ENCODE measurements at regions not wholly inside any gene's neighbourhood (a gene's known extent, or its start where the extent isn't known, plus 50 kb on each side); places are given as distances from the start of the nearest gene placed in this dataset.

- H3K4me3 ChIP-seq (ENCODE audit: low read depth in 1 of 3, low read length in 3 of 3) = no peak overlapping the region
- H3K36me3 ChIP-seq (ENCODE audit: control insufficient read depth in 3 of 3, insufficient read depth in 2 of 3, low read depth in 1 of 3, low read length in 3 of 3) = no peaks in the 10 kb centered on the region
- no peak for FAIRE-seq
- H3K27me3 ChIP-seq (ENCODE audit: control insufficient read depth in 3 of 3, insufficient read depth in 3 of 3, low read length in 3 of 3) = no peaks in the 10 kb centered on the region
- no peak for DNase-seq
- H3K9me3 ChIP-seq (ENCODE audit: control insufficient read depth in 2 of 2, insufficient read depth in 1 of 2, low read depth in 1 of 2, low read length in 1 of 2) = no peaks in the 10 kb centered on the region
- no peak overlapping the region for H3K27ac ChIP-seq (ENCODE audit: low read depth in 1 of 3, low read length in 2 of 3)
- WGBS, 3 donors = 75 to 85% (median 80%) methylated on average over 3 of the region's 3 CpGs
- no peaks in the 10 kb centered on the region for H3K4me1 ChIP-seq (ENCODE audit: control insufficient read depth in 3 of 3, insufficient read depth in 2 of 3, low read depth in 1 of 3, low read length in 2 of 3)
Measured at GRCh38 chr1:106681939-106682522, 374.4 kb upstream of the PRMT6 start.

GRCh38 chr1:106688446-106688845 is 368.0 kb upstream of the PRMT6 start:
- no peak for FAIRE-seq

GRCh38 chr1:106698660-106699059 is 357.8 kb upstream of the PRMT6 start:
- FAIRE-seq (no peak), DNase-seq (no peak)
- H3K4me3 ChIP-seq (ENCODE audit: low read depth in 1 of 3, low read length in 3 of 3) = no peak overlapping the region
- H3K36me3 ChIP-seq (ENCODE audit: control insufficient read depth in 3 of 3, insufficient read depth in 2 of 3, low read depth in 1 of 3, low read length in 3 of 3) = no peaks in the 10 kb centered on the region
- H3K27me3 ChIP-seq (ENCODE audit: control insufficient read depth in 3 of 3, insufficient read depth in 3 of 3, low read length in 3 of 3) = no peaks in the 10 kb centered on the region
- H3K27ac ChIP-seq (ENCODE audit: low read depth in 1 of 3, low read length in 2 of 3) = no peak overlapping the region
- H3K4me1 ChIP-seq (ENCODE audit: control insufficient read depth in 3 of 3, insufficient read depth in 2 of 3, low read depth in 1 of 3, low read length in 2 of 3) = no peaks in the 10 kb centered on the region
- H3K9me3 ChIP-seq (ENCODE audit: control insufficient read depth in 2 of 2, insufficient read depth in 1 of 2, low read depth in 1 of 2, low read length in 1 of 2) = no peaks in the 10 kb centered on the region

More at GRCh38 chr1:106688446-106688845, 368.0 kb upstream of the PRMT6 start:
- DNase-seq = no peak
- Histone ChIP-seq H3K27me3 (ENCODE audit: control insufficient read depth in 3 of 3, insufficient read depth in 3 of 3, low read length in 3 of 3) (no peaks in the 10 kb centered on the region), H3K36me3 (ENCODE audit: control insufficient read depth in 3 of 3, insufficient read depth in 2 of 3, low read depth in 1 of 3, low read length in 3 of 3) (no peaks in the 10 kb centered on the region), H3K9me3 (ENCODE audit: control insufficient read depth in 2 of 2, insufficient read depth in 1 of 2, low read depth in 1 of 2, low read length in 1 of 2) (no peaks in the 10 kb centered on the region), H3K4me1 (ENCODE audit: control insufficient read depth in 3 of 3, insufficient read depth in 2 of 3, low read depth in 1 of 3, low read length in 2 of 3) (no peaks in the 10 kb centered on the region), H3K4me3 (ENCODE audit: low read depth in 1 of 3, low read length in 3 of 3) (no peak overlapping the region), H3K27ac (ENCODE audit: low read depth in 1 of 3, low read length in 2 of 3) (no peak overlapping the region)
- 23 to 46% (median 24%) methylated on average over 3 of the region's 3 CpGs for WGBS, 3 donors

- no peak for FAIRE-seq
- Histone ChIP-seq H3K9me3 (ENCODE audit: control insufficient read depth in 2 of 2, insufficient read depth in 1 of 2, low read depth in 1 of 2, low read length in 1 of 2) (no peaks in the 10 kb centered on the region), H3K4me3 (ENCODE audit: low read depth in 1 of 3, low read length in 3 of 3) (no peak overlapping the region), H3K27ac (ENCODE audit: low read depth in 1 of 3, low read length in 2 of 3) (no peak overlapping the region), H3K27me3 (ENCODE audit: control insufficient read depth in 3 of 3, insufficient read depth in 3 of 3, low read length in 3 of 3) (no peaks in the 10 kb centered on the region), H3K4me1 (ENCODE audit: control insufficient read depth in 3 of 3, insufficient read depth in 2 of 3, low read depth in 1 of 3, low read length in 2 of 3) (no peaks in the 10 kb centered on the region), H3K36me3 (ENCODE audit: control insufficient read depth in 3 of 3, insufficient read depth in 2 of 3, low read depth in 1 of 3, low read length in 3 of 3) (no peaks in the 10 kb centered on the region)
- DNase-seq = no peak
Measured at GRCh38 chr1:106699433-106699832, 357.0 kb upstream of the PRMT6 start.

GRCh38 chr1:106700211-106700610 is 356.3 kb upstream of the PRMT6 start:
- Histone ChIP-seq H3K27me3 (ENCODE audit: control insufficient read depth in 3 of 3, insufficient read depth in 3 of 3, low read length in 3 of 3) (no peaks in the 10 kb centered on the region), H3K4me1 (ENCODE audit: control insufficient read depth in 3 of 3, insufficient read depth in 2 of 3, low read depth in 1 of 3, low read length in 2 of 3) (no peaks in the 10 kb centered on the region), H3K27ac (ENCODE audit: low read depth in 1 of 3, low read length in 2 of 3) (no peak overlapping the region), H3K36me3 (ENCODE audit: control insufficient read depth in 3 of 3, insufficient read depth in 2 of 3, low read depth in 1 of 3, low read length in 3 of 3) (no peaks in the 10 kb centered on the region), H3K4me3 (ENCODE audit: low read depth in 1 of 3, low read length in 3 of 3) (no peak overlapping the region), H3K9me3 (ENCODE audit: control insufficient read depth in 2 of 2, insufficient read depth in 1 of 2, low read depth in 1 of 2, low read length in 1 of 2) (no peaks in the 10 kb centered on the region)
- no peak for FAIRE-seq
- DNase-seq = no peak

GRCh38 chr1:106705971-106706370 is 350.5 kb upstream of the PRMT6 start:
- no peak for FAIRE-seq
- Histone ChIP-seq H3K27ac (ENCODE audit: low read depth in 1 of 3, low read length in 2 of 3) (no peak overlapping the region), H3K27me3 (ENCODE audit: control insufficient read depth in 3 of 3, insufficient read depth in 3 of 3, low read length in 3 of 3) (no peaks in the 10 kb centered on the region), H3K4me3 (ENCODE audit: low read depth in 1 of 3, low read length in 3 of 3) (no peak overlapping the region), H3K9me3 (ENCODE audit: control insufficient read depth in 2 of 2, insufficient read depth in 1 of 2, low read depth in 1 of 2, low read length in 1 of 2) (no peaks in the 10 kb centered on the region), H3K36me3 (ENCODE audit: control insufficient read depth in 3 of 3, insufficient read depth in 2 of 3, low read depth in 1 of 3, low read length in 3 of 3) (no peaks in the 10 kb centered on the region), H3K4me1 (ENCODE audit: control insufficient read depth in 3 of 3, insufficient read depth in 2 of 3, low read depth in 1 of 3, low read length in 2 of 3) (no peaks in the 10 kb centered on the region)
- DNase-seq = no peak

GRCh38 chr1:106717591-106717990 is 338.9 kb upstream of the PRMT6 start:
- no peak for FAIRE-seq
- Histone ChIP-seq H3K9me3 (ENCODE audit: control insufficient read depth in 2 of 2, insufficient read depth in 1 of 2, low read depth in 1 of 2, low read length in 1 of 2) (no peaks in the 10 kb centered on the region), H3K27ac (ENCODE audit: low read depth in 1 of 3, low read length in 2 of 3) (no peak overlapping the region), H3K27me3 (ENCODE audit: control insufficient read depth in 3 of 3, insufficient read depth in 3 of 3, low read length in 3 of 3) (no peaks in the 10 kb centered on the region), H3K4me1 (ENCODE audit: control insufficient read depth in 3 of 3, insufficient read depth in 2 of 3, low read depth in 1 of 3, low read length in 2 of 3) (no peaks in the 10 kb centered on the region), H3K36me3 (ENCODE audit: control insufficient read depth in 3 of 3, insufficient read depth in 2 of 3, low read depth in 1 of 3, low read length in 3 of 3) (no peaks in the 10 kb centered on the region), H3K4me3 (ENCODE audit: low read depth in 1 of 3, low read length in 3 of 3) (no peak overlapping the region)
- DNase-seq = no peak
- WGBS, 3 donors = 74 to 86% (median 86%) methylated on average over 7 of the region's 7 CpGs

GRCh38 chr1:106721790-106722189 is 334.7 kb upstream of the PRMT6 start:
- Histone ChIP-seq H3K4me3 (ENCODE audit: low read depth in 1 of 3, low read length in 3 of 3) (no peak overlapping the region), H3K4me1 (ENCODE audit: control insufficient read depth in 3 of 3, insufficient read depth in 2 of 3, low read depth in 1 of 3, low read length in 2 of 3) (no peaks in the 10 kb centered on the region), H3K36me3 (ENCODE audit: control insufficient read depth in 3 of 3, insufficient read depth in 2 of 3, low read depth in 1 of 3, low read length in 3 of 3) (no peaks in the 10 kb centered on the region), H3K27ac (ENCODE audit: low read depth in 1 of 3, low read length in 2 of 3) (no peak overlapping the region), H3K9me3 (ENCODE audit: control insufficient read depth in 2 of 2, insufficient read depth in 1 of 2, low read depth in 1 of 2, low read length in 1 of 2) (no peaks in the 10 kb centered on the region), H3K27me3 (ENCODE audit: control insufficient read depth in 3 of 3, insufficient read depth in 3 of 3, low read length in 3 of 3) (no peaks in the 10 kb centered on the region)
- FAIRE-seq = no peak
- no peak for DNase-seq

GRCh38 chr1:106722466-106722865 is 334.0 kb upstream of the PRMT6 start:
- no peak for FAIRE-seq
- H3K4me3 ChIP-seq (ENCODE audit: low read depth in 1 of 3, low read length in 3 of 3) = no peak overlapping the region
- H3K27ac ChIP-seq (ENCODE audit: low read depth in 1 of 3, low read length in 2 of 3) = no peak overlapping the region
- no peaks in the 10 kb centered on the region for H3K36me3 ChIP-seq (ENCODE audit: control insufficient read depth in 3 of 3, insufficient read depth in 2 of 3, low read depth in 1 of 3, low read length in 3 of 3)
- no peaks in the 10 kb centered on the region for H3K27me3 ChIP-seq (ENCODE audit: control insufficient read depth in 3 of 3, insufficient read depth in 3 of 3, low read length in 3 of 3)
- H3K9me3 ChIP-seq (ENCODE audit: control insufficient read depth in 2 of 2, insufficient read depth in 1 of 2, low read depth in 1 of 2, low read length in 1 of 2) = no peaks in the 10 kb centered on the region
- WGBS, 3 donors = 0 to 26% (median 10%) methylated on average over 1 of the region's 1 CpG
- H3K4me1 ChIP-seq (ENCODE audit: control insufficient read depth in 3 of 3, insufficient read depth in 2 of 3, low read depth in 1 of 3, low read length in 2 of 3) = no peaks in the 10 kb centered on the region
- no peak for DNase-seq
